ENCODE measurements at regions not wholly inside any gene's neighbourhood (a gene's known extent, or its start where the extent isn't known, plus 50 kb on each side); places are given as distances from the start of the nearest gene placed in this dataset.

GRCh38 chr22:47299863-47300697 is 537.6 kb downstream of the TBC1D22A start:
- TF ChIP-seq, protein P1, sequence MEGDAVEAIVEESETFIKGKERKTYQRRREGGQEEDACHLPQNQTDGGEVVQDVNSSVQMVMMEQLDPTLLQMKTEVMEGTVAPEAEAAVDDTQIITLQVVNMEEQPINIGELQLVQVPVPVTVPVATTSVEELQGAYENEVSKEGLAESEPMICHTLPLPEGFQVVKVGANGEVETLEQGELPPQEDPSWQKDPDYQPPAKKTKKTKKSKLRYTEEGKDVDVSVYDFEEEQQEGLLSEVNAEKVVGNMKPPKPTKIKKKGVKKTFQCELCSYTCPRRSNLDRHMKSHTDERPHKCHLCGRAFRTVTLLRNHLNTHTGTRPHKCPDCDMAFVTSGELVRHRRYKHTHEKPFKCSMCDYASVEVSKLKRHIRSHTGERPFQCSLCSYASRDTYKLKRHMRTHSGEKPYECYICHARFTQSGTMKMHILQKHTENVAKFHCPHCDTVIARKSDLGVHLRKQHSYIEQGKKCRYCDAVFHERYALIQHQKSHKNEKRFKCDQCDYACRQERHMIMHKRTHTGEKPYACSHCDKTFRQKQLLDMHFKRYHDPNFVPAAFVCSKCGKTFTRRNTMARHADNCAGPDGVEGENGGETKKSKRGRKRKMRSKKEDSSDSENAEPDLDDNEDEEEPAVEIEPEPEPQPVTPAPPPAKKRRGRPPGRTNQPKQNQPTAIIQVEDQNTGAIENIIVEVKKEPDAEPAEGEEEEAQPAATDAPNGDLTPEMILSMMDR (IDR thresholded peaks at IDR 0.05; ENCODE audit: insufficient read depth, missing control alignments): no peak
- DNase-seq (ENCODE audit: insufficient read length, low spot score) (no peak), FAIRE-seq (no peak)

DNA sequence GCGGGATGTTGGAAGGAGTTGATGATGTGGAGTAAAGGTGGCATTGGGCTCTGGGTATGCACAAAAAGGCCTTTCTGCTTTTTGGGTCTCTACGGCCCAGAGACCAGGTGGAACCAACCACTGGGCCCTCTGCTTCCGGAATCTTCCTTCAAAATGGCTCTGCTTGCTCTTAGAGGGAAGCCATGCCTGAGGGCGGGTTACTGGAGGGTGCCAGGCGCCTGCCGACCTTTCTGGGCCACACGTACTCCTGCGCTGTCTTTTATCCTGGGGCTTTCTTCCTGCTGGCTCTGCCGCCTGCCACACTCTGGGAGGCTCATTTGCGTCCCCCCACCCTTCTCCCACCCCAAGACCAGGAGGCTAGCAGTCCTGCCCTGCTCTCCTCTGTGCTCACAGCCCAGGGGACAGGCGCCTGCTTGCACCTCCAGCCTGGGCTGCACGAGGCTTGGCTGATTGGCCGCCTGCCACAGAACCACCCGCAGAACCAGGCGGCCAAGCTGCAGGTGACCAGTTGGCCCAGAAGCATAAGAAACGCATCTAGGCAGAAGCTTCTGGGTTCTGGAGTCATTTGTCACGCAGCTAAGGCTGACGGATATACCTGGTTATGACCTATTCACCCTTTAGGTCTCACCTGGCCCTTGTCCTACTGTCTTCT is 536.9 kb downstream of the TBC1D22A start:
- no peak for DNase-seq (ENCODE audit: insufficient read length, low spot score)
- no peak for FAIRE-seq
- TF ChIP-seq, protein P1 (IDR thresholded peaks at IDR 0.05; ENCODE audit: insufficient read depth, missing control alignments): no peak

GRCh38 chr22:47298017-47298785 is 535.8 kb downstream of the TBC1D22A start:
- FAIRE-seq (no peak), DNase-seq (ENCODE audit: insufficient read length, low spot score) (no peak)
- TF ChIP-seq, protein P1 (IDR thresholded peaks at IDR 0.05; ENCODE audit: insufficient read depth, missing control alignments): no peak

- FAIRE-seq (no peak), DNase-seq (ENCODE audit: insufficient read length, low spot score) (no peak)
- TF ChIP-seq, protein P1 (IDR thresholded peaks at IDR 0.05; ENCODE audit: insufficient read depth, missing control alignments): no peak
These were observed 535.0 kb downstream of the TBC1D22A start for GRCh38 chr22:47297261-47298016.

- TF ChIP-seq, protein P1 (IDR thresholded peaks at IDR 0.05; ENCODE audit: insufficient read depth, missing control alignments): no peak
- FAIRE-seq (no peak), DNase-seq (ENCODE audit: insufficient read length, low spot score) (no peak)
These were observed 534.2 kb downstream of the TBC1D22A start for GRCh38 chr22:47296405-47297260.

- FAIRE-seq (no peak), DNase-seq (ENCODE audit: insufficient read length, low spot score) (no peak)
- TF ChIP-seq, protein P1 (IDR thresholded peaks at IDR 0.05; ENCODE audit: insufficient read depth, missing control alignments): no peak
These were observed 533.5 kb downstream of the TBC1D22A start for GRCh38 chr22:47295982-47296381.

Data from D721Med (cell line).